IMR-90 (cell line): ENCODE measurements at regions not wholly inside any gene's neighbourhood (a gene's known extent, or its start where the extent isn't known, plus 50 kb on each side); places are given as distances from the start of the nearest gene placed in this dataset.

Experiments
- ATAC-seq: fragments of 200-7000 bp; cut with Tn5 transposase; 2 replicates; pipeline ENCODE4 v1.9.1; 2020; ENCODE audit warnings: low read depth, mild to moderate bottlenecking, moderate library complexity
- BruUV-seq: library from RNA; stranded (reverse); fragments of 400-500 nt; replicated peaks from 2 replicates; lab custom pipeline; 2021; lab: Mats Ljungman, UMichigan
- CTCF ChIA-PET: fragments of 300-600 bp; formaldehyde crosslinking; extraction: SDS; loops from one replicate; lab custom pipeline; 2021; ENCODE audit warnings: antibody characterized with exemption; lab: Yijun Ruan, JAX
- POLR2A ChIA-PET: fragments of 300-600 bp; sonication (Branson Sonifier 250); formaldehyde crosslinking; loops from one replicate; lab custom pipeline; 2022; ENCODE audit warnings: antibody characterized with exemption; ENCODE audit not compliant: unreplicated experiment; lab: Charles Lee
- DNase-seq: peaks from one replicate; pipeline ENCODE4 v3.0.0; 2013
- H2AFZ ChIP-seq: replicated peaks from 2 replicates; pipeline ENCODE3; 2013; ENCODE audit warnings: low read length, mild to moderate bottlenecking; ENCODE audit not compliant: poor library complexity
- H2AK5ac ChIP-seq: 2 replicates; pipeline ENCODE4 v1.6.1; 2013; ENCODE audit warnings: low read depth, low read length, inconsistent platforms
- H2AK9ac ChIP-seq: replicated peaks from 2 replicates; pipeline ENCODE3; 2013; ENCODE audit warnings: mild to moderate bottlenecking, low read depth, low read length, moderate library complexity; ENCODE audit not compliant: poor library complexity
- H2BK120ac ChIP-seq: 2 replicates; pipeline ENCODE4 v1.6.1; 2013; ENCODE audit warnings: low read depth, low read length, inconsistent platforms
- H2BK15ac ChIP-seq: 3 replicates; pipeline ENCODE4 v1.6.1; 2013; ENCODE audit warnings: low read depth, low read length, inconsistent platforms
- H2BK20ac ChIP-seq: 2 replicates; pipeline ENCODE4 v1.6.1; 2013; ENCODE audit warnings: low read depth, mild to moderate bottlenecking, inconsistent platforms, low read length, moderate library complexity
- H2BK5ac ChIP-seq: 2 replicates; pipeline ENCODE4 v1.6.1; 2013; ENCODE audit warnings: mild to moderate bottlenecking, low read depth, low read length, inconsistent platforms; ENCODE audit not compliant: poor library complexity, severe bottlenecking
- H3K14ac ChIP-seq: replicated peaks from 2 replicates; pipeline ENCODE4 v1.6.1; 2013; ENCODE audit warnings: low read depth, low read length, inconsistent platforms
- H3K18ac ChIP-seq: 2 replicates; pipeline ENCODE4 v1.6.1; 2013; ENCODE audit warnings: low read depth, low read length, control low read depth
- H3K23ac ChIP-seq: 2 replicates; pipeline ENCODE4 v1.6.1; 2013; ENCODE audit warnings: low read depth, low read length, inconsistent platforms
- H3K27ac ChIP-seq: 2 replicates; pipeline ENCODE4 v1.5.1; 2013; ENCODE audit warnings: mild to moderate bottlenecking, control low read depth, low read length; ENCODE audit not compliant: insufficient read depth
- H3K27me3 ChIP-seq: 2 replicates; pipeline ENCODE4 v1.6.1; 2013; ENCODE audit warnings: low read length; ENCODE audit not compliant: control insufficient read depth, insufficient read depth
- H3K36me3 ChIP-seq: 2 replicates; pipeline ENCODE4 v1.6.1; 2013; ENCODE audit warnings: low read length, mixed read lengths; ENCODE audit not compliant: control insufficient read depth, insufficient read depth
- H3K4ac ChIP-seq: 2 replicates; pipeline ENCODE4 v1.6.1; 2013; ENCODE audit warnings: low read depth, low read length, inconsistent platforms
- H3K4me1 ChIP-seq: 2 replicates; pipeline ENCODE4 v1.6.1; 2013; ENCODE audit warnings: low read length, mixed read lengths; ENCODE audit not compliant: control insufficient read depth, insufficient read depth
- H3K4me2 ChIP-seq: 2 replicates; pipeline ENCODE4 v1.6.1; 2013; ENCODE audit warnings: low read depth, mild to moderate bottlenecking, control low read depth, low read length, moderate library complexity
- H3K4me3 ChIP-seq: 2 replicates; pipeline ENCODE4 v1.5.1; 2013; ENCODE audit warnings: low read depth, mild to moderate bottlenecking, control low read depth, low read length, moderate library complexity; ENCODE audit not compliant: insufficient read depth
- H3K56ac ChIP-seq: 2 replicates; pipeline ENCODE4 v1.6.1; 2013; ENCODE audit warnings: low read length, inconsistent platforms; ENCODE audit not compliant: insufficient read depth; ENCODE audit errors: extremely low read depth
- H3K79me1 ChIP-seq, 2 experiments: 2 replicates each; pipeline ENCODE4 v1.6.1; 2013; ENCODE audit warnings: low read length in 2 of 2, inconsistent platforms in 1 of 2, low read depth in 1 of 2
- H3K9ac ChIP-seq: 2 replicates; pipeline ENCODE4 v1.6.1; 2013; ENCODE audit warnings: low read depth, low read length, control low read depth
- H3K9me1 ChIP-seq: 2 replicates; pipeline ENCODE4 v1.6.1; 2013; ENCODE audit warnings: low read length, inconsistent platforms; ENCODE audit not compliant: insufficient read depth
- H3K9me3 ChIP-seq: 2 replicates; pipeline ENCODE4 v1.6.1; 2013; ENCODE audit warnings: low read length; ENCODE audit not compliant: control insufficient read depth, insufficient read depth
- H4K20me1 ChIP-seq: 2 replicates; pipeline ENCODE4 v1.6.1; 2013; ENCODE audit warnings: low read length, inconsistent platforms; ENCODE audit not compliant: insufficient read depth
- H4K5ac ChIP-seq: 2 replicates; pipeline ENCODE4 v1.6.1; 2013; ENCODE audit warnings: mild to moderate bottlenecking, low read depth, low read length, control low read depth
- H4K8ac ChIP-seq, 2 experiments: 2 replicates each; pipeline ENCODE4 v1.6.1; 2013; ENCODE audit warnings: low read depth in 2 of 2, low read length in 2 of 2, control low read depth in 1 of 2, inconsistent platforms in 1 of 2
- H4K91ac ChIP-seq: 2 replicates; pipeline ENCODE4 v1.6.1; 2013; ENCODE audit warnings: low read depth, low read length, inconsistent platforms; ENCODE audit not compliant: insufficient read depth
- BHLHE40 ChIP-seq: fragments of 150-350 bp; IDR thresholded peaks from 2 replicates; pipeline ENCODE4 v1.6.1; 2016; ENCODE audit warnings: mild to moderate bottlenecking, low read depth, low read length
- CEBPB ChIP-seq: IDR thresholded peaks from 2 replicates; pipeline ENCODE4 v1.6.1; 2012; ENCODE audit warnings: low read depth, low read length, improper control_type of control experiment
- CTCF ChIP-seq: conservative IDR thresholded peaks from 2 replicates; pipeline ENCODE4 v1.5.1; 2012; ENCODE audit warnings: mild to moderate bottlenecking, low read depth, low read length, improper control_type of control experiment
- FOS ChIP-seq: fragments of 150-350 bp; IDR thresholded peaks from 2 replicates; pipeline ENCODE4 v1.6.1; 2016; ENCODE audit warnings: low read depth, low read length
- MAFK ChIP-seq: IDR thresholded peaks from 2 replicates; pipeline ENCODE4 v1.6.1; 2012; ENCODE audit warnings: low read depth, low read length, improper control_type of control experiment
- NFE2L2 ChIP-seq: fragments of 150-350 bp; IDR thresholded peaks from 2 replicates; pipeline ENCODE4 v1.6.1; 2016; ENCODE audit warnings: low read depth, mild to moderate bottlenecking, low read length
- POLR2A ChIP-seq: IDR thresholded peaks from 2 replicates; pipeline ENCODE4 v1.6.1; 2012; ENCODE audit warnings: mild to moderate bottlenecking, low read depth, low read length
- RAD21 ChIP-seq: IDR thresholded peaks from 2 replicates; pipeline ENCODE4 v1.6.1; 2012; ENCODE audit warnings: low read length, improper control_type of control experiment
- RFX5 ChIP-seq: IDR thresholded peaks from 2 replicates; pipeline ENCODE4 v1.8.0; 2012; ENCODE audit warnings: low read depth, mild to moderate bottlenecking, low read length, moderate library complexity
- WGBS, 2 experiments: methylation state at CpG; one replicate each; pipeline versions ENCODE4 v1.1.5 to v1.1.7; 2013; ENCODE audit warnings: missing lambda C conversion rate in 2 of 2; ENCODE audit not compliant: insufficient read length in 1 of 2; ENCODE audit errors: extremely low coverage in 2 of 2; 5-methylcytosine and 5-hydroxymethylcytosine counted together
- dilution Hi-C: fragments of 300-500 bp; cut with HindIII; formaldehyde crosslinking; loops from one replicate; pipeline ENCODE4 v1.14.3; 2018; ENCODE audit warnings: low sequenced_read_pairs; ENCODE audit not compliant: unreplicated experiment
- in situ Hi-C: fragments of 300-500 bp; cut with MboI; formaldehyde crosslinking; loops from 3 replicates; pipeline ENCODE4 v1.14.3; 2019; ENCODE audit warnings: low sequenced_read_pairs, inconsistent platforms, mixed read lengths
- intact Hi-C: fragments of 100-400 bp; cut with micrococcal nuclease; formaldehyde crosslinking; loops from 2 replicates; pipeline ENCODE4 v1.10.0; 2022
- TF ChIP-seq, protein P1 (sequence below): fragments of 150-350 bp; IDR thresholded peaks from 2 replicates; pipeline ENCODE4 v1.6.1; 2016; ENCODE audit warnings: low read depth, mild to moderate bottlenecking, low read length, moderate library complexity, borderline replicate concordance

GRCh38 chr12:115885040-115885690, 392.3 kb downstream of the MED13L start:
- DNase-seq (no peak), ATAC-seq (no peak)
- intact Hi-C loops = no loop called here
- no peaks in the 10 kb centered on the region for H4K20me1 ChIP-seq
- H2AK9ac ChIP-seq = no peak overlapping the region
- in situ Hi-C loops = no loop called here
- no peak overlapping the region for H4K91ac ChIP-seq
- peaks cover 3% of the 10 kb centered on the region for H3K27me3 ChIP-seq
- no peak overlapping the region for H3K4me3 ChIP-seq
- no peak overlapping the region for H3K23ac ChIP-seq
- no peak overlapping the region for H2BK5ac ChIP-seq
- ChIA-PET CTCF (interaction anchor here (0.7 kb wide), 1 partner anchor 9 kb away, joined by 4 read pairs; no protein-coding TSS in a partner anchor), POLR2A (no interaction called here)
- no peaks in the 10 kb centered on the region for H3K36me3 ChIP-seq
- H4K8ac ChIP-seq = no peak overlapping the region
- H2BK120ac ChIP-seq = no peak overlapping the region
- no peak overlapping the region for H2BK15ac ChIP-seq
- no peak overlapping the region for H4K5ac ChIP-seq
- H3K4me1 ChIP-seq = no peaks in the 10 kb centered on the region
- H3K14ac ChIP-seq = no peak overlapping the region
- WGBS, 2 experiments = 51% methylated on average over 3 of the region's 12 CpGs; no CpG with 5 or more reads in 1 of the 2 experiments
- dilution Hi-C loops = no loop called here
- no peak overlapping the region for H2AK5ac ChIP-seq
- H3K18ac ChIP-seq = no peak overlapping the region
- no peak overlapping the region for H3K4ac ChIP-seq
- no TSS peak for BruUV-seq
- H3K4me2 ChIP-seq = no peak overlapping the region
- no peaks in the 10 kb centered on the region; the same call in 1 of the 2 replicates for H3K9me3 ChIP-seq
- no peak for TF ChIP-seq FOS
- TF ChIP-seq, protein P1, sequence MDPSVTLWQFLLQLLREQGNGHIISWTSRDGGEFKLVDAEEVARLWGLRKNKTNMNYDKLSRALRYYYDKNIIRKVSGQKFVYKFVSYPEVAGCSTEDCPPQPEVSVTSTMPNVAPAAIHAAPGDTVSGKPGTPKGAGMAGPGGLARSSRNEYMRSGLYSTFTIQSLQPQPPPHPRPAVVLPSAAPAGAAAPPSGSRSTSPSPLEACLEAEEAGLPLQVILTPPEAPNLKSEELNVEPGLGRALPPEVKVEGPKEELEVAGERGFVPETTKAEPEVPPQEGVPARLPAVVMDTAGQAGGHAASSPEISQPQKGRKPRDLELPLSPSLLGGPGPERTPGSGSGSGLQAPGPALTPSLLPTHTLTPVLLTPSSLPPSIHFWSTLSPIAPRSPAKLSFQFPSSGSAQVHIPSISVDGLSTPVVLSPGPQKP = no peak
- no peak for TF ChIP-seq POLR2A
- no peak for TF ChIP-seq RAD21
- TF ChIP-seq NFE2L2 = no peak
- no peak for TF ChIP-seq BHLHE40
- TF ChIP-seq CEBPB = no peak
- no peak for TF ChIP-seq MAFK
- TF ChIP-seq CTCF = no peak
- TF ChIP-seq RFX5 = no peak
- H2BK20ac ChIP-seq = no peak overlapping the region
- H3K9ac ChIP-seq = no peak overlapping the region
- no peaks in the 10 kb centered on the region for H3K9me1 ChIP-seq
- no peaks in the 10 kb centered on the region for H3K79me1 ChIP-seq
- H3K56ac ChIP-seq = no peak overlapping the region
- H2AFZ ChIP-seq = no peak overlapping the region
- no peak overlapping the region for H3K27ac ChIP-seq
